Activated CD4-positive, alpha-beta memory T cell treated with anti-CD3 and anti-CD28 coated beads, Interleukin-2, amount 10 ng/mL, durations not matched to agents 7 days and 5 days (primary cell): ENCODE measurements at regions not wholly inside any gene's neighbourhood (a gene's known extent, or its start where the extent isn't known, plus 50 kb on each side); places are given as distances from the start of the nearest gene placed in this dataset.

ENCODE experiments used
- CTCF ChIA-PET: fragments of 350-600 bp; sonication (Branson Sonifier 250); formaldehyde crosslinking; loops from one replicate; lab custom pipeline; 2021; ENCODE audit warnings: antibody characterized with exemption, inconsistent platforms; lab: Charles Lee
- POLR2A ChIA-PET: fragments of 350-600 bp; sonication (Branson Sonifier 250); formaldehyde crosslinking; loops from one replicate; lab custom pipeline; 2021; ENCODE audit warnings: antibody characterized with exemption; lab: Charles Lee
- DNase-seq: peaks from one replicate; pipeline ENCODE4 v3.0.0-alpha.2; 2020
- H3K27ac Mint-ChIP-seq: one replicate; pipeline ENCODE4 v1.8.0; 2021; ENCODE audit warnings: mild to moderate bottlenecking, mixed read lengths
- H3K27me3 Mint-ChIP-seq: one replicate; pipeline ENCODE4 v1.8.0; 2021; ENCODE audit warnings: mixed read lengths
- H3K36me3 Mint-ChIP-seq: one replicate; pipeline ENCODE4 v1.8.0; 2021; ENCODE audit warnings: low read depth, mixed read lengths
- H3K4me1 Mint-ChIP-seq: one replicate; pipeline ENCODE4 v1.8.0; 2021; ENCODE audit warnings: mixed read lengths
- H3K4me3 Mint-ChIP-seq: one replicate; pipeline ENCODE4 v1.8.0; 2021; ENCODE audit warnings: mild to moderate bottlenecking, mixed read lengths
- H3K9me3 Mint-ChIP-seq: one replicate; pipeline ENCODE4 v1.8.0; 2021; ENCODE audit warnings: mixed read lengths

DNA sequence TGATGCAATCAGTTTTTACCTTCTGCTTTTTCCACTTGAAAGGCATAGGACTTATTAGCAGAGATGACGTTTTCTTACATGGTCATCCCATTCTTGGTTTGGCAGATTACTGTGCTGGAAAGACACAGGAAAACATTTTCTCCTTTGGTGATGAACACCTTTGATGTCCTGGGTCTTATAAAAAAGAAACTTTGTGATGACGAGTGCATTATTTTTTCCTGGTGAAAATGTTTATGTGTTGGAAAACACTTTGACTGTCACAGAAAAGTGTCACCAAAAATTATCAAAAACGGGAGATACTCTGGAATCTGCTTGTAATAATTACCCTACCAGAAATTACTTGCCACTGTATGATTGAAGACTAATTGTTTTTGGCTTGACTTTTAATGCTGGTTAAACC, 2020.9 kb downstream of the MAT2B start:
- CTCF ChIA-PET = no interaction called here

DNA sequence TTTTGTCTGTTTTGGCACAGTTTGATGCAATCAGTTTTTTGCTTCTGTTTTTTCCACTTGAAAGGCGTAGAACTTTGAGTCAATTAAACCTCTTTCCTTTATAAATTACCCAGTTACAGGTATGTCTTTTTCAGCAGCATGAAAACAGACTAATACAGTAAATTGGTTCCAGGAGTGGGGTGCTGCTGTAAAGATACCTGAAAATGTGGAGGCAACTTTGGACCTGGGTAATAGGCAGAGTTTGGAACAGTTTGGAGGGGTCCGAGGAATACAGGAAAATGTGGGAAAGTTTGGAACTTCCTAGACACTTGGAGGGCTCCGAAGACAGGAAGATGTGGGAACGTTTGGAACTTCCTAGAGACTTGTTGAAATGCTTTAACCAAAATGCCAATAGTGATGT, 2022.2 kb downstream of the MAT2B start:
- H3K9me3 Mint-ChIP-seq = peaks cover 21% of the 10 kb centered on the region
- ChIA-PET CTCF (no interaction called here), POLR2A (no interaction called here)
- DNase-seq = no peak
- H3K27ac Mint-ChIP-seq = no peak overlapping the region
- H3K36me3 Mint-ChIP-seq = no peaks in the 10 kb centered on the region
- no peaks in the 10 kb centered on the region for H3K4me1 Mint-ChIP-seq
- no peak overlapping the region for H3K4me3 Mint-ChIP-seq
- no peaks in the 10 kb centered on the region for H3K27me3 Mint-ChIP-seq

More for the DNA sequence above, 2020.9 kb downstream of the MAT2B start:
- no peak overlapping the region for H3K4me3 Mint-ChIP-seq
- H3K27me3 Mint-ChIP-seq = no peaks in the 10 kb centered on the region
- no peaks in the 10 kb centered on the region for H3K36me3 Mint-ChIP-seq
- no peaks in the 10 kb centered on the region for H3K4me1 Mint-ChIP-seq
- POLR2A ChIA-PET = no interaction called here
- DNase-seq = no peak
- no peak overlapping the region for H3K27ac Mint-ChIP-seq
- H3K9me3 Mint-ChIP-seq = peaks cover 19% of the 10 kb centered on the region

DNA sequence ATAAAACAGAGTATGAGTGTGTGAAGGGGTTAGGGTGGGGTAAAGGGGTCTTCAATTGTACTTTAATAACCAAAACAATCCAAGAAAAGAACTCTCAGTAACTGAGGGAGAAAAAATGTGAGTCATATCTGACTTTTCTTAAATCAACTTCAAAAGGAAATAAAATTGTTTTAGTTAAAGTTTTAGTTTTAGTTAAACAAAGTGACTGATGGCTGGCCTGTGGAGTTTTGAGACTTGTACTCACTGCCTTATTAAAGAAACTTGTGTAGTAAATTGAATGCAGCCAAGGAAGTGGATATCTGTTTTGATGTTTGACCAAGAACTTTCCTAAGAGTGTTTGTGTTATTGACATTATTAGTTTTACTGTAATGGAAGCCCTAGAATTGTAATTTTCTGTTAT, 2032.6 kb downstream of the MAT2B start:
- Mint-ChIP-seq H3K27ac (no peak overlapping the region), H3K27me3 (no peaks in the 10 kb centered on the region), H3K9me3 (peaks cover 8% of the 10 kb centered on the region), H3K4me3 (no peak overlapping the region), H3K4me1 (no peaks in the 10 kb centered on the region), H3K36me3 (no peaks in the 10 kb centered on the region)
- no peak for DNase-seq
- ChIA-PET POLR2A (no interaction called here), CTCF (no interaction called here)

DNA sequence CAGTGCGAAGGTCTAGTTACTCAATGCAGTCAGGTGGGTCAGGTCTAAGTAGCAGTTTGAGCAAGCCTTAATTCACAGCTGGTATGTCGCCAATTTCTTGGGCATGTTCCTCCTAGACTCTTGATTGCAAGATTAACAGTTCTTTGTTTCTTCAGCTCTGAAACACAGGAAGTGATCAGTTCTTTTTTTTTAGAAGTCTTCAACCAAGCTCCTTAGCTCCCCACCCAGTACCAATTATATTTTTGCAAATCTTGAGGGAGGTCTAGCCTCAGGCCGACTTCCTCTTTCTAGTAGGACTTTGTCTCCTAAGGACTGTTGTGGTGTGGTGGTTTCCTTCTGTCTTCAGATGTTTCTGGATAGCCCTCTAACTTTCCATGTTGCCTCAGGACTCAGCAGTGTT, 2054.2 kb downstream of the MAT2B start:
- no peak overlapping the region for H3K27ac Mint-ChIP-seq
- H3K4me3 Mint-ChIP-seq = no peak overlapping the region
- no peaks in the 10 kb centered on the region for H3K27me3 Mint-ChIP-seq
- ChIA-PET POLR2A (no interaction called here), CTCF (no interaction called here)
- H3K4me1 Mint-ChIP-seq = no peaks in the 10 kb centered on the region
- H3K36me3 Mint-ChIP-seq = no peaks in the 10 kb centered on the region
- no peak for DNase-seq
- H3K9me3 Mint-ChIP-seq = no peaks in the 10 kb centered on the region

DNA sequence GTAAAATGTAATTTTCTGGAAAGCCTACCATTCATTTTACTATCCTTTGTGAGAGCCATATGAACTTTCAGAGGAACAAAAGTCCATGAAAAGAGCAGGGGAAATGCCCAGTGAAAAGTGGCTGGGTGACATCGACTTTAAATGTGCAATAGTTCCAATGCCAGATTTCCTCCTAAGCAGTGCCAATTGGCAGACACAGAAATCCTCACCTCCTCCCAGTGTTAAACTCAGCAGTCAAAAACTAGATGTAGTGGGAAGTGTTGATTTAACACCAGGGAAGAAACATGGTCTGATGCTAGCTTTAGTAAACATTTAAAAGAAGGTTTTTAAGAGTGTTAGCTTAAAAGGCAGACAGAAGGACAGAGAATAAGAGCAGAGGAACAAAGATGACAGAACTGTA, 2055.2 kb downstream of the MAT2B start:
- Mint-ChIP-seq H3K4me3 (no peak overlapping the region), H3K27me3 (no peaks in the 10 kb centered on the region), H3K27ac (no peak overlapping the region), H3K4me1 (no peaks in the 10 kb centered on the region), H3K36me3 (no peaks in the 10 kb centered on the region), H3K9me3 (no peaks in the 10 kb centered on the region)
- CTCF ChIA-PET = no interaction called here
- POLR2A ChIA-PET = no interaction called here
- no peak for DNase-seq

DNA sequence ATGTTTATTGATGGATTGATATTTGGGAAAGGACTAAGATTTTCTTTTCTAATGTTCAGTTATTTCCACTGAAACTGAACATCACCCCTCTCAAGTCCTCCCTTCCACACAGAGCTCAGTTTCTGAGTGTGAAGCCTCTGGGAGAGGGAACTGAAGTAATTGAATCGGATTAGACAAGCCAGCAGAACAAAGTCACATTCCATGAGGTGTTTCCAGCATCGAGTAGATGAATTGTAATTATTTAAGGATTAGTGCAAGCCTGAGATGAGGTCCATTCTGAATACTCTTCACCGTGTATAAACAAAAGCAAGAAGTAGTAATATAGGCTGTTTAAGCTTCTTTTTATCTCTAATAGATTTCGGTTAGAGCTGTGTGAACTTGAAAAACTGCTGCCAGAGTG, 2060.5 kb downstream of the MAT2B start:
- DNase-seq = no peak
- ChIA-PET POLR2A (no interaction called here), CTCF (no interaction called here)
- H3K27ac Mint-ChIP-seq = no peak overlapping the region
- no peaks in the 10 kb centered on the region for H3K4me1 Mint-ChIP-seq
- H3K27me3 Mint-ChIP-seq = no peaks in the 10 kb centered on the region
- no peaks in the 10 kb centered on the region for H3K36me3 Mint-ChIP-seq
- peaks cover 3% of the 10 kb centered on the region for H3K9me3 Mint-ChIP-seq
- H3K4me3 Mint-ChIP-seq = no peak overlapping the region

DNA sequence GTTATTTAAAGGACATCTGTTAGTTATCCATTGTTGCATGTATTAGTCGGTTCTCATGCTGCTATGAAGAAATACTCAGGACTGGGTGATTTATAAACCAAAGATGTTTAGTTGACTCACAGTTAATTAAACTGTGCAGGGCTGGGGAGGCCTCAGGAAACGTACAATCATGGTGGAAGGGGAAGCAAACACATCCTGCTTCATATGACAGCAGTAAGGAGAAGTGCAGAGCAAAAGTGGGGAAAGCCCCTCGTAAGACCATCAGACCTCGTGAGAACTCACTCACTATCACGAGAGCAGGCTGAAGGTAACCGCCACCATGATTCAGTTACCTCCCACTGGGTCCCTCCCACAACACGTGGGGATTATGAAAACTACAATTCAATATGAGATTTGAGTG, 2064.1 kb downstream of the MAT2B start:
- DNase-seq = no peak
- POLR2A ChIA-PET = no interaction called here
- Mint-ChIP-seq H3K9me3 (peaks cover 9% of the 10 kb centered on the region), H3K4me3 (no peak overlapping the region), H3K27me3 (no peaks in the 10 kb centered on the region), H3K36me3 (no peaks in the 10 kb centered on the region), H3K27ac (no peak overlapping the region), H3K4me1 (no peaks in the 10 kb centered on the region)
- CTCF ChIA-PET = no interaction called here

DNA sequence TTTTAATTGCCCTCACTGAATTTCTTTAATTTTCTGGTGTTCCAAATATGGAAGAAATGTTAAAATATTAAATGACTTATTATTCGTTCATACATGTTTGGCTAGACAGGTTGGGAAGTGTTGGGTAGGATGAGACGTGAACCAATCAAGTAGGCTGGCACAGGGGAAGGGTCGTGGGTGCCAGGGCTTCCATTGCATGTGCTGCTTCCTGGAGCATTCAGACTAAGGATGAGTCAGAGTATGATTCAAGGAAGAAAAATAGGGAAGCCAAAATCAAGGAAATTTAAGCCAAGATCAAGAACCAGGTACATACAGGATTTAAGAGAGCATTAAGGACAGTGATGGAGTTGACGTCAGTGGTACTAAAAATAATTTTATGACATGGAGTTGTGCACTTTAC, 2068.0 kb downstream of the MAT2B start:
- Mint-ChIP-seq H3K4me3 (no peak overlapping the region), H3K27me3 (no peaks in the 10 kb centered on the region), H3K4me1 (no peaks in the 10 kb centered on the region), H3K36me3 (no peaks in the 10 kb centered on the region), H3K9me3 (peaks cover 9% of the 10 kb centered on the region), H3K27ac (no peak overlapping the region)
- POLR2A ChIA-PET = no interaction called here
- CTCF ChIA-PET = no interaction called here
- DNase-seq = no peak

DNA sequence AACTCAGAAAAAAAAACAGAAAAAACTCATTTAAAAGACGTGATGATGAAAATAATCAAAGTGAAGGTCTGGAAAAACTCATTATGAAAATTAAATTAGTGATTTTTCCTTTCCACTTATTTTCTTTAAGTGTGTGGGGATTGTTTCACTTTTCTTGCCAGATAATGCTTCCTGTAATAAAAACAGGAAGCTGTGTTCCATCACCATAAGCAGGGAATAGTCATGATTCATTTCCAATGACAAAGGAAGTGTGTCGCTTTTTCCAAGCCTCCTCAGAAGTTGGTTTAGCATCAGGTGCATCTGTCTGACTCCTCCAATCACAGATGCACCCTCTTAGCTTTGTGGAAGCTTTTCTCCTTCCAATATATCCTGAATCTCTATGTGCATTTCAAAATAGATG, 2068.7 kb downstream of the MAT2B start:
- peaks cover 9% of the 10 kb centered on the region for H3K9me3 Mint-ChIP-seq
- ChIA-PET CTCF (no interaction called here), POLR2A (no interaction called here)
- no peaks in the 10 kb centered on the region for H3K36me3 Mint-ChIP-seq
- H3K4me3 Mint-ChIP-seq = no peak overlapping the region
- H3K27me3 Mint-ChIP-seq = no peaks in the 10 kb centered on the region
- H3K4me1 Mint-ChIP-seq = no peaks in the 10 kb centered on the region
- no peak overlapping the region for H3K27ac Mint-ChIP-seq
- no peak for DNase-seq

DNA sequence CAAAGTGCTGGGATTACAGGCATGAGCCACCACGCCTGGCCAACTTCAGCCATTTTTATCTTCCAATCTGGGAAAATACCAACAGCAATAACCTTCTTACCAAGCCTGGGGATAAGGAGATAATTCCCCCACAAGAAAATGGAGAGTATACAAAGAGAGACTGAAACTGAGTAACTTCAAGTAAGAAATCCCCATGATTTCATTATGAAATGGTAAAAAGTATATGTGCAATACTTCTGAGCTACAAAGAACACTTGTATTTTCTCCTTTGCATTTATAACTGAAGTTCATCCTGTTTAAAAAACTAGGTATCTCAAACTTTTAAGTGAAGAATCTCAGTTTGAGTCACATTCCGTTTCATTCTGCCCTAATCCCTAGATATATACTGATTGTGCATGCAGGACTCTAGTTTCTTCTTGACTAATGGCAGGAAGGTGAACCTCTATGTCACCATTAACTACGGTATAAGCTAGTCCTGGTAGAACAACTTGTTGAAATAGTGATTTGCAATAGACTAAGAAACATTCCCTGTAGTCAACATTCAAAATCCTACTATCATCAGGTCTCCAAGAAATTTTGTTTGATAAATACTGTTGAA, 2071.4 kb downstream of the MAT2B start:
- Mint-ChIP-seq H3K4me1 (no peaks in the 10 kb centered on the region), H3K4me3 (no peak overlapping the region), H3K36me3 (no peaks in the 10 kb centered on the region), H3K27me3 (no peaks in the 10 kb centered on the region), H3K9me3 (peaks cover 7% of the 10 kb centered on the region), H3K27ac (no peak overlapping the region)
- no peak for DNase-seq
- ChIA-PET CTCF (no interaction called here), POLR2A (no interaction called here)

DNA sequence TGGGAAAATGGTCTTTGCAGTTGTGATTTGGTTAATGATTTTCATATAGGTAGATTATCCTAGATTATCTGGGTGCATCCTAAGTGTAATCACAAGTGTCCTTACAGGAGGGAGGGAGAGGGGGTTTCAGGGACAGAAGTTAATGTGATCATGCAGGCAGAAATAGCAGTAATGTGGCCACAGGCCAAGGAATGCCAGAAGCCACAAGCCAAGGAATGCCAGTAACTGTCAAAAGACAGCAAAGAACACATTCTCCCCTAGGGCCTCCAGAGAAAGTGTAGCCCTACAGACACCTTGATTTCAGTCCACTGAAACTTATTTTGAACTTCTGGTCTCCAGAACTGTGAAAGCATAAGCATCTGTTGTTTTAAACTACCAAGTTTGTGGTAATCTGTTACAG, 2074.5 kb downstream of the MAT2B start:
- CTCF ChIA-PET = no interaction called here

DNA sequence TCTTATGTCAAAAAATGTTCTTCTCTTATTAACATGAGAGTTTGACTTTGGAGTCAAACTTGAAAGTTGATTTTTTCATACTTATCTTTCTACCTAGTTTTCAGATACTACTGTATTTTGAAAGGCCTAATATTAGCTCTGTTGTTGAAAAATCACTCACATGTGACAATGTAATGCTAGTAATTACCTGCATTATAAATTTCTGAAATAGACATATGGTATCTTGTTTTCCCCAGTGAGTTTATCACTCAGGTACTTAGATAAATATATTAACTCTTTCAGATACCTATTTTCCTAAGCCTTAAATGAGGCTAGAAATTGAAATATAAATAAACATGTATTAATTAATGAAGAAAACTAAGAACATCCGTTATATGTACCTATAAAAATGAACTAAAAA, 2089.3 kb downstream of the MAT2B start:
- no peak for DNase-seq
- no peak overlapping the region for H3K27ac Mint-ChIP-seq
- no peaks in the 10 kb centered on the region for H3K4me1 Mint-ChIP-seq
- H3K27me3 Mint-ChIP-seq = no peaks in the 10 kb centered on the region
- H3K36me3 Mint-ChIP-seq = no peaks in the 10 kb centered on the region
- H3K9me3 Mint-ChIP-seq = peaks cover 4% of the 10 kb centered on the region
- ChIA-PET POLR2A (no interaction called here), CTCF (no interaction called here)
- no peak overlapping the region for H3K4me3 Mint-ChIP-seq

More for the DNA sequence above, 2074.5 kb downstream of the MAT2B start:
- DNase-seq = no peak
- Mint-ChIP-seq H3K4me3 (no peak overlapping the region), H3K36me3 (no peaks in the 10 kb centered on the region), H3K27ac (no peak overlapping the region), H3K27me3 (no peaks in the 10 kb centered on the region), H3K4me1 (no peaks in the 10 kb centered on the region), H3K9me3 (peaks cover 2% of the 10 kb centered on the region)
- POLR2A ChIA-PET = no interaction called here

DNA sequence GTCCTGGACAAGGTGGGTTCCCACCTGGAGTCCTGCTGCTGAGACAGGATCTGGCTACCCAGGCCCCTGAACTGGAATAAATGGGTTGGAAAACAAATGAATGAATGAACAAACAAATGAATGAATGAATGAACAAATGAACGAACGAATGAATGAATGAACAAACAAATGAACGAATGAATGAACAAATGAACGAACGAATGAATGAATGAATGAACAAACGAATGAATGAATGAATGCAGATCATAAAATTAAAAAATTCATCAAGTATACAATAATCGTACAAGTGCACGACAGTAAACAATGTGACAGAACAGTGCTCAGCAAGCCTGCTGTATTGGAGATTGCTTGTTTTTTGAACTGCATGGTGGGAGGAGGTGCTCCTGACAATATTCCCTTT, 2097.1 kb downstream of the MAT2B start:
- Mint-ChIP-seq H3K27ac (no peak overlapping the region), H3K27me3 (no peaks in the 10 kb centered on the region), H3K36me3 (no peaks in the 10 kb centered on the region), H3K4me1 (no peaks in the 10 kb centered on the region), H3K4me3 (no peak overlapping the region), H3K9me3 (peaks cover 23% of the 10 kb centered on the region)
- ChIA-PET CTCF (no interaction called here), POLR2A (no interaction called here)
- DNase-seq = no peak

DNA sequence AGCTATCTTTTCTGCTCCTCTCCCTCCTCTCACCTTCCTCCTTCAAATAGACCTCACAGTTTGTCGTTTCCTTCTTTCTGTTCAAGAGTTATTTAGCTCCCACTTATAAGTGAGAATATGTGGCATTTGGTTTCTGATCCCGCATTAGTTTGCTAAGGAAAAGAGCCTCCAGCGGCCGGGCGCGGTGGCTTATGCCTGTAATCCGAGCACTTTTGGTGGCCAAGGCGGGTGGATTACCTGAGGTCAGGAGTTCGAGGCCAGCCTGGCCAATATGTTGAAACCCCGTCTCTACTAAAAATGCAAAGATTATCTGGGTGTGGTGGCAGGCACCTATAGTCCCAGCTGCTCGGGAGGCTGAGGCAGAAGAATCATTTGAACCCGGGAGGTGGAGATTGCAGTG, 2101.6 kb downstream of the MAT2B start:
- Mint-ChIP-seq H3K4me3 (no peak overlapping the region), H3K27ac (no peak overlapping the region), H3K9me3 (peaks cover 20% of the 10 kb centered on the region), H3K27me3 (no peaks in the 10 kb centered on the region), H3K4me1 (no peaks in the 10 kb centered on the region), H3K36me3 (no peaks in the 10 kb centered on the region)
- DNase-seq = no peak
- ChIA-PET CTCF (no interaction called here), POLR2A (no interaction called here)
